Fibroblast of lung (primary cell): ENCODE measurements at regions not wholly inside any gene's neighbourhood (a gene's known extent, or its start where the extent isn't known, plus 50 kb on each side); places are given as distances from the start of the nearest gene placed in this dataset.

Experiments used
- CTCF ChIP-seq, 2 donors: IDR thresholded peaks in 1 of 2; conservative IDR thresholded peaks in 1 of 2; 1 replicate in 1 of 2; 2 replicates in 1 of 2; pipeline ENCODE4 v1.5.1; 2011 to 2012; ENCODE audit warnings: low read length in 2 of 2, control low read depth in 1 of 2, inconsistent platforms in 1 of 2, low read depth in 1 of 2, mild to moderate bottlenecking in 1 of 2
- EZH2 ChIP-seq: IDR thresholded peaks from 2 replicates; pipeline ENCODE4 v1.5.1; 2012; ENCODE audit warnings: low read length, control low read depth, mild to moderate bottlenecking; ENCODE audit errors: missing control alignments

GRCh38 chr2:67950919-67951318, 111.9 kb downstream of the C1D start:
- no peak for TF ChIP-seq CTCF (conservative IDR thresholded peaks at IDR 0.05 in 1 of 2, IDR thresholded peaks at IDR 0.05 in 1 of 2; ENCODE audit: low read depth in 1 of 2, low read length in 2 of 2)
- no peak for TF ChIP-seq EZH2
